ENCODE measurements at regions not wholly inside any gene's neighbourhood (a gene's known extent, or its start where the extent isn't known, plus 50 kb on each side); places are given as distances from the start of the nearest gene placed in this dataset.

- Mint-ChIP-seq H3K27ac (no peak overlapping the region), H3K4me1 (peaks cover 4% of the 10 kb centered on the region), H3K4me3 (no peak overlapping the region), H3K9me3 (ENCODE audit: insufficient read depth) (no peaks in the 10 kb centered on the region), H3K27me3 (peaks cover 5% of the 10 kb centered on the region)
- no peak for DNase-seq
- Histone ChIP-seq H3K27ac (ENCODE audit: low read length in 2 of 2) (no peak overlapping the region), H3K27me3 (replicated peaks in 1 of 4; ENCODE audit: control extremely low read depth in 1 of 4, control insufficient read depth in 3 of 4, insufficient read depth in 4 of 4, low read length in 3 of 4) (peaks cover 0 to 7% (median 4%) of the 10 kb centered on the region in 4 experiments), H3K4me1 (ENCODE audit: control insufficient read depth in 2 of 2, insufficient read depth in 2 of 2, low read length in 2 of 2) (peaks cover 0 to 5% of the 10 kb centered on the region in 2 donors), H3K9ac (ENCODE audit: low read length) (no peak overlapping the region), H3K4me2 (replicated peaks; ENCODE audit: low read depth, low read length, poor library complexity, severe bottlenecking) (no peak overlapping the region), H3K4me3 (ENCODE audit: control extremely low read depth in 1 of 5, extremely low read depth in 1 of 5, insufficient read depth in 1 of 5, low read depth in 2 of 5, low read length in 4 of 5) (no peak overlapping the region), H3K9me3 (ENCODE audit: control extremely low read depth in 1 of 3, control insufficient read depth in 2 of 3, insufficient read depth in 1 of 3, low read length in 2 of 3) (peaks cover 0 to 3% (median 0%) of the 10 kb centered on the region in 3 donors), H4K20me1 (ENCODE audit: control insufficient read depth, insufficient read depth, low read length, poor library complexity, severe bottlenecking) (no peaks in the 10 kb centered on the region), H3K36me3 (replicated peaks in 1 of 2; ENCODE audit: control extremely low read depth in 1 of 2, control insufficient read depth in 1 of 2, extremely low read depth in 1 of 2, insufficient read depth in 2 of 2, low read length in 1 of 2) (no peaks in the 10 kb centered on the region), H3K79me2 (ENCODE audit: control insufficient read depth, insufficient read depth, low read length) (no peaks in the 10 kb centered on the region), H2AFZ (ENCODE audit: insufficient read depth, low read depth, low read length, poor library complexity, severe bottlenecking) (no peak overlapping the region)
- intact Hi-C loops (cut with micrococcal nuclease) = no loop called here
- TF ChIP-seq EZH2 (IDR thresholded peaks at IDR 0.05; ENCODE audit: borderline replicate concordance, insufficient read depth, low read depth, low read length, poor library complexity, severe bottlenecking) = no peak
- no peak for TF ChIP-seq CTCF (IDR thresholded peaks at IDR 0.05)
- WGBS (ENCODE audit: insufficient coverage) = 87% methylated on average over 6 of the region's 10 CpGs
- ChIA-PET CTCF (no interaction called here), POLR2A (no interaction called here)
- ATAC-seq (ENCODE audit: low read depth) = no peak
Measured at GRCh38 chr11:69884286-69884685, 65.1 kb upstream of the FGF3 start.

GRCh38 chr11:69884751-69885150 lies 65.5 kb upstream of the FGF3 start:
- H3K9me3 ChIP-seq (ENCODE audit: control extremely low read depth in 1 of 3, control insufficient read depth in 2 of 3, insufficient read depth in 1 of 3, low read length in 2 of 3) = peaks cover 0 to 3% (median 0%) of the 10 kb centered on the region in 3 donors
- DNase-seq = no peak
- ChIA-PET POLR2A (no interaction called here), CTCF (no interaction called here)
- intact Hi-C loops (cut with micrococcal nuclease) = no loop called here
- TF ChIP-seq EZH2 (IDR thresholded peaks at IDR 0.05; ENCODE audit: borderline replicate concordance, insufficient read depth, low read depth, low read length, poor library complexity, severe bottlenecking) (no peak), CTCF (IDR thresholded peaks at IDR 0.05) (no peak)
- H2AFZ ChIP-seq (ENCODE audit: insufficient read depth, low read depth, low read length, poor library complexity, severe bottlenecking) = no peak overlapping the region
- peaks cover 0 to 8% (median 4%) of the 10 kb centered on the region in 4 experiments for H3K27me3 ChIP-seq (replicated peaks in 1 of 4; ENCODE audit: control extremely low read depth in 1 of 4, control insufficient read depth in 3 of 4, insufficient read depth in 4 of 4, low read length in 3 of 4)
- ATAC-seq (ENCODE audit: low read depth) = no peak
- Mint-ChIP-seq H3K9me3 (ENCODE audit: insufficient read depth) (no peaks in the 10 kb centered on the region), H3K27ac (no peak overlapping the region), H3K4me1 (peaks cover 4% of the 10 kb centered on the region), H3K4me3 (no peak overlapping the region), H3K27me3 (peaks cover 6% of the 10 kb centered on the region)
- no peaks in the 10 kb centered on the region for H3K79me2 ChIP-seq (ENCODE audit: control insufficient read depth, insufficient read depth, low read length)
- no peak overlapping the region for H3K9ac ChIP-seq (ENCODE audit: low read length)
- no peaks in the 10 kb centered on the region for H4K20me1 ChIP-seq (ENCODE audit: control insufficient read depth, insufficient read depth, low read length, poor library complexity, severe bottlenecking)
- no peak overlapping the region for H3K4me2 ChIP-seq (replicated peaks; ENCODE audit: low read depth, low read length, poor library complexity, severe bottlenecking)
- peaks cover 0 to 5% of the 10 kb centered on the region in 2 donors for H3K4me1 ChIP-seq (ENCODE audit: control insufficient read depth in 2 of 2, insufficient read depth in 2 of 2, low read length in 2 of 2)
- no peaks in the 10 kb centered on the region for H3K36me3 ChIP-seq (replicated peaks in 1 of 2; ENCODE audit: control extremely low read depth in 1 of 2, control insufficient read depth in 1 of 2, extremely low read depth in 1 of 2, insufficient read depth in 2 of 2, low read length in 1 of 2)
- 81% methylated on average over 3 of the region's 7 CpGs for WGBS (ENCODE audit: insufficient coverage)
- H3K4me3 ChIP-seq (ENCODE audit: control extremely low read depth in 1 of 5, extremely low read depth in 1 of 5, insufficient read depth in 1 of 5, low read depth in 2 of 5, low read length in 4 of 5) = no peak overlapping the region
- no peak overlapping the region for H3K27ac ChIP-seq (ENCODE audit: low read length in 2 of 2)
